GM12878 (cell line): ENCODE measurements at regions not wholly inside any gene's neighbourhood (a gene's known extent, or its start where the extent isn't known, plus 50 kb on each side); places are given as distances from the start of the nearest gene placed in this dataset.

Experiments used
- ATAC-seq: fragments of 200-7000 bp; cut with Tn5 transposase; 3 replicates; pipeline ENCODE4 v1.9.1; 2020; ENCODE audit warnings: mild to moderate bottlenecking, moderate library complexity
- BruUV-seq: library from RNA; stranded (reverse); fragments of 400-500 nt; replicated peaks from 2 replicates; lab custom pipeline; 2021; lab: Mats Ljungman, UMichigan
- CTCF ChIA-PET: fragments of 300-600 bp; sonication (Branson Sonifier 250); formaldehyde crosslinking; extraction: SDS; loops from one replicate; lab custom pipeline; 2021; ENCODE audit warnings: inconsistent platforms; lab: Yijun Ruan, JAX
- POLR2A ChIA-PET: fragments of 350-600 bp; formaldehyde crosslinking; extraction: SDS; loops from one replicate; lab custom pipeline; 2021; ENCODE audit warnings: inconsistent platforms; lab: Charles Lee
- RAD21 ChIA-PET: fragments of 300-600 bp; sonication (Branson Sonifier 250); formaldehyde crosslinking; loops from one replicate; lab custom pipeline; 2023; ENCODE audit warnings: antibody characterized with exemption; ENCODE audit not compliant: unreplicated experiment; lab: Charles Lee
- SMC1A ChIA-PET: fragments of 300-600 bp; sonication (Branson Sonifier 250); formaldehyde crosslinking; loops from one replicate; lab custom pipeline; 2023; ENCODE audit not compliant: unreplicated experiment, uncharacterized antibody; lab: Charles Lee
- DNase-seq: peaks from one replicate; pipeline ENCODE4 v3.0.0-alpha.2; 2011; ENCODE audit warnings: low read depth, low spot score
- FAIRE-seq: peaks from 3 replicates; lab custom pipeline; 2011; peaks lifted over from hg19 to GRCh38; lab: Jason Lieb, UNC
- H2AFZ ChIP-seq: 2 replicates; pipeline ENCODE4 v1.6.0; 2011; ENCODE audit warnings: low read depth, low read length, control low read depth; ENCODE audit not compliant: control insufficient read depth
- H3K27ac ChIP-seq: 2 replicates; pipeline ENCODE4 v1.5.1; 2011; ENCODE audit warnings: control low read depth; ENCODE audit not compliant: control insufficient read depth, insufficient read depth
- H3K27me3 ChIP-seq, 2 experiments: replicated peaks in 1 of 2; 2 replicates each; pipeline versions ENCODE4 v1.6.0 to v1.6.1; 2011; ENCODE audit warnings: low read length in 1 of 2; ENCODE audit not compliant: control insufficient read depth in 2 of 2, insufficient read depth in 2 of 2
- H3K36me3 ChIP-seq, 2 experiments: 2 replicates each; pipeline ENCODE4 v1.5.1; 2011; ENCODE audit warnings: low read length in 1 of 2; ENCODE audit not compliant: control insufficient read depth in 2 of 2, insufficient read depth in 2 of 2
- H3K4me1 ChIP-seq: 2 replicates; pipeline ENCODE4 v1.6.1; 2011; ENCODE audit warnings: mild to moderate bottlenecking, low read length, moderate library complexity, mixed read lengths; ENCODE audit not compliant: control insufficient read depth, insufficient read depth
- H3K4me2 ChIP-seq: 2 replicates; pipeline ENCODE4 v1.6.0; 2011; ENCODE audit warnings: control low read depth; ENCODE audit not compliant: control insufficient read depth, insufficient read depth
- H3K4me3 ChIP-seq: fragments of 200-600 bp; sonication (generic); 2 replicates; pipeline ENCODE4 v1.5.1; 2016
- H3K79me2 ChIP-seq: 2 replicates; pipeline ENCODE4 v1.6.0; 2011; ENCODE audit warnings: low read length; ENCODE audit not compliant: control insufficient read depth, insufficient read depth
- H3K9ac ChIP-seq: 2 replicates; pipeline ENCODE4 v1.8.0; 2011; ENCODE audit warnings: low read length, control low read depth, mixed read lengths; ENCODE audit not compliant: control insufficient read depth, insufficient read depth
- H3K9me3 ChIP-seq: replicated peaks from 3 replicates; pipeline ENCODE4 v1.5.1; 2011; ENCODE audit warnings: mild to moderate bottlenecking, low read length; ENCODE audit not compliant: control insufficient read depth, insufficient read depth
- H4K20me1 ChIP-seq: 2 replicates; pipeline ENCODE4 v1.6.0; 2011; ENCODE audit not compliant: control insufficient read depth, insufficient read depth
- ATF7 ChIP-seq: fragments of 450-650 bp; IDR thresholded peaks from 2 replicates; pipeline ENCODE4 v1.6.1; 2016; ENCODE audit warnings: low read depth, mild to moderate bottlenecking
- BCL11A ChIP-seq: IDR thresholded peaks from 2 replicates; pipeline ENCODE4 v1.6.1; 2011; ENCODE audit warnings: low read depth, low read length
- BHLHE40 ChIP-seq, 2 experiments: fragments of 450-650 bp in 1 of 2; IDR thresholded peaks; 2 replicates each; pipeline ENCODE4 v1.6.1; 2011 to 2017; ENCODE audit warnings: low read depth in 2 of 2, borderline replicate concordance in 1 of 2, improper control_type of control experiment in 1 of 2, low read length in 1 of 2, mild to moderate bottlenecking in 1 of 2
- BRCA1 ChIP-seq: IDR thresholded peaks from 2 replicates; pipeline ENCODE4 v1.6.1; 2011; ENCODE audit warnings: low read depth, low read length, improper control_type of control experiment
- EP300 ChIP-seq, 2 experiments: fragments of 150-350 bp in 1 of 2; IDR thresholded peaks; 2 replicates each; pipeline ENCODE4 v1.6.1; 2011 to 2012; ENCODE audit warnings: low read depth in 2 of 2, low read length in 2 of 2, borderline replicate concordance in 1 of 2, improper control_type of control experiment in 1 of 2, inconsistent platforms in 1 of 2; ENCODE audit not compliant: control insufficient read depth in 1 of 2
- IRF4 ChIP-seq: IDR thresholded peaks from 2 replicates; pipeline ENCODE4 v1.6.1; 2011; ENCODE audit warnings: low read depth, low read length
- JUND ChIP-seq: IDR thresholded peaks from 2 replicates; pipeline ENCODE4 v1.6.1; 2012; ENCODE audit warnings: low read depth, mild to moderate bottlenecking, low read length, improper control_type of control experiment, moderate library complexity
- LARP7 ChIP-seq: fragments of 450-650 bp; IDR thresholded peaks from 2 replicates; pipeline ENCODE4 v1.6.1; 2017; ENCODE audit warnings: mild to moderate bottlenecking
- NFYA ChIP-seq: IDR thresholded peaks from 2 replicates; pipeline ENCODE4 v1.6.1; 2011; ENCODE audit warnings: low read depth, mild to moderate bottlenecking, low read length, improper control_type of control experiment, borderline replicate concordance
- NR2C1 ChIP-seq: fragments of 450-650 bp; IDR thresholded peaks from 2 replicates; pipeline ENCODE4 v1.6.1; 2017; ENCODE audit warnings: antibody characterized with exemption, mild to moderate bottlenecking, moderate library complexity
- POU2F2 ChIP-seq: IDR thresholded peaks from 3 replicates; pipeline ENCODE4 v1.6.1; 2011; ENCODE audit warnings: low read depth, mild to moderate bottlenecking, low read length, borderline replicate concordance
- SP1 ChIP-seq: IDR thresholded peaks from one replicate; pipeline ENCODE4 v1.6.1; 2011; ENCODE audit warnings: low read depth, low read length
- TAF1 ChIP-seq: IDR thresholded peaks from 2 replicates; pipeline ENCODE4 v1.6.1; 2011; ENCODE audit warnings: mild to moderate bottlenecking, low read depth, low read length, borderline replicate concordance
- YY1 ChIP-seq: IDR thresholded peaks from 2 replicates; pipeline ENCODE4 v1.6.1; 2011; ENCODE audit warnings: low read depth, mild to moderate bottlenecking, low read length
- WGBS: methylation state at CpG from one replicate; pipeline ENCODE4 v1.1.6; 2016; ENCODE audit warnings: low lambda C conversion rate; ENCODE audit not compliant: insufficient replicate concordance, insufficient coverage; ENCODE audit errors: missing lambda C conversion rate; 5-methylcytosine and 5-hydroxymethylcytosine counted together
- in situ Hi-C: fragments of 300-500 bp; cut with MboI; formaldehyde crosslinking; loops from 9 replicates; pipeline ENCODE4 v1.14.3; 2018; ENCODE audit warnings: mixed read lengths
- intact Hi-C: fragments of 100-400 bp; cut with micrococcal nuclease; formaldehyde crosslinking; loops from one replicate; pipeline ENCODE4 v1.14.2; 2022; ENCODE audit not compliant: unreplicated experiment
- TF ChIP-seq, protein P1 (sequence below): IDR thresholded peaks from 2 replicates; pipeline ENCODE4 v1.6.1; 2012; ENCODE audit warnings: low read length, inconsistent platforms

DNA sequence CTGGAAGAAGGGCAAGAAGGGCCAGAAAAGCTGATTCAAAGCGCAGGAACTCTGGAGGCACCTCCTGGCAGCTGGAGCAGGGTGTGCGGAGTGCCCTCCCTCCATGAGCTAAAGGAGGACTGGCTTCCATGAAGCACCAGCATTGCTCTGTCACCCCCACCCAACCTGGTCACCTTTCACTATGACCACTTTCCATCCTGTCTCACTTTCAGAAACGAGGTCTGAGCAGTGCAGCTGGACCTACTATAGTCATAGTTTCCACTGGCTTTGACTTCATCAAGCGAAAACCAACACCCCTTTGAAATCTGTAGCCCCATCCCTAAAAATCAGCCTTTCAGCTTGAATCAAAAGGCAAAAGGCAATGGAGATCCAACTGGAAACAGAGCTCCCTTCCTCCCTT is 84.8 kb upstream of the CACNA1E start (continued):
- TF ChIP-seq POU2F2 (0 out of 3 replicates have a peak, but pooled peaks have one; percentile 42), EP300 (IDR thresholded peaks at IDR 0.05; ENCODE audit: borderline replicate concordance in 1 of 2, control insufficient read depth in 1 of 2, low read depth in 2 of 2, low read length in 2 of 2) (peak; percentile 66 to 74; a peak in 3 of 4 replicates), BCL11A (peak; percentile 89), SP1 (peak; percentile 38), ATF7 (peak; percentile 73), IRF4 (peak; percentile 91), BHLHE40 (IDR thresholded peaks at IDR 0.05; ENCODE audit: borderline replicate concordance in 1 of 2, low read depth in 2 of 2, low read length in 1 of 2) (0 out of 4 replicates have a peak, but pooled peaks of 1 of the 2 experiments have one; percentile 8), YY1 (peak; percentile 47; the same call in 1 of the 2 replicates), TAF1 (no peak), BRCA1 (no peak)
- TF ChIP-seq, protein P1, sequence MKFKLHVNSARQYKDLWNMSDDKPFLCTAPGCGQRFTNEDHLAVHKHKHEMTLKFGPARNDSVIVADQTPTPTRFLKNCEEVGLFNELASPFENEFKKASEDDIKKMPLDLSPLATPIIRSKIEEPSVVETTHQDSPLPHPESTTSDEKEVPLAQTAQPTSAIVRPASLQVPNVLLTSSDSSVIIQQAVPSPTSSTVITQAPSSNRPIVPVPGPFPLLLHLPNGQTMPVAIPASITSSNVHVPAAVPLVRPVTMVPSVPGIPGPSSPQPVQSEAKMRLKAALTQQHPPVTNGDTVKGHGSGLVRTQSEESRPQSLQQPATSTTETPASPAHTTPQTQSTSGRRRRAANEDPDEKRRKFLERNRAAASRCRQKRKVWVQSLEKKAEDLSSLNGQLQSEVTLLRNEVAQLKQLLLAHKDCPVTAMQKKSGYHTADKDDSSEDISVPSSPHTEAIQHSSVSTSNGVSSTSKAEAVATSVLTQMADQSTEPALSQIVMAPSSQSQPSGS, result peak; percentile 74; the same call in 1 of the 2 replicates

GRCh38 chr1:181405584-181405983 is 77.7 kb upstream of the CACNA1E start:
- RAD21 ChIA-PET, result no interaction called here
- POLR2A ChIA-PET, result no interaction called here
- in situ Hi-C loops, result no loop called here

More at GRCh38 chr1:181405584-181405983, 77.7 kb upstream of the CACNA1E start:
- ATAC-seq (no peak), FAIRE-seq (no peak), DNase-seq (no peak)
- no peak overlapping the region for H2AFZ ChIP-seq
- SMC1A ChIA-PET, result no interaction called here
- BruUV-seq, result no TSS peak
- H3K4me1 ChIP-seq, result peaks cover 6% of the 10 kb centered on the region
- no peak overlapping the region for H3K4me3 ChIP-seq
- H3K9me3 ChIP-seq, result no peaks in the 10 kb centered on the region
- WGBS, result 50% methylated on average over 2 of the region's 2 CpGs
- H3K27ac ChIP-seq, result no peak overlapping the region
- H3K27me3 ChIP-seq, result no peaks in the 10 kb centered on the region
- H3K36me3 ChIP-seq, result no peaks in the 10 kb centered on the region
- H3K4me2 ChIP-seq, result no peak overlapping the region
- CTCF ChIA-PET, result no interaction called here
- H3K9ac ChIP-seq, result no peak overlapping the region
- TF ChIP-seq JUND (no peak), NR2C1 (no peak), LARP7 (no peak), NFYA (no peak)
- H3K79me2 ChIP-seq, result no peaks in the 10 kb centered on the region
- H4K20me1 ChIP-seq, result no peaks in the 10 kb centered on the region
- intact Hi-C loops, result no loop called here
